ENCODE measurements at regions not wholly inside any gene's neighbourhood (a gene's known extent, or its start where the extent isn't known, plus 50 kb on each side); places are given as distances from the start of the nearest gene placed in this dataset.

DNA sequence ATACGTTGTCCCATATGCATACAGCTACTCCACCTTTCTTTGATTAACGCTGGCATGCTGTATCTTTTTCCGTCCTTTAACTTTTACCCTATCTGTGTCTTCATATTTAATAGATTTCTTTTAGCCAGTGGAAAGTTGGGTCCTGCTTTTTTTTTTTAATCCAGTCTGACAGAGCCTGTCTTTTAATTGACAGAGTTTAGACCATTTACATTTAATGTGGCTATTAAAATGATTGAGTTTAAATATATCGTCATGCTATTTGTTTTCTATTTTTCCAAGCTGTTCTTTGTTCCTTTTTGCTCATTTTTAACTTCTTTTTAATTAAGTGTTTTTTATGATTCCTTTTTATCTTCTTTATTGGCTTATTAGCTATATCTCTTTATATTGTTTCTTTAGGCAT is 217.6 kb upstream of the NEBL start:
- TF ChIP-seq, protein P1, sequence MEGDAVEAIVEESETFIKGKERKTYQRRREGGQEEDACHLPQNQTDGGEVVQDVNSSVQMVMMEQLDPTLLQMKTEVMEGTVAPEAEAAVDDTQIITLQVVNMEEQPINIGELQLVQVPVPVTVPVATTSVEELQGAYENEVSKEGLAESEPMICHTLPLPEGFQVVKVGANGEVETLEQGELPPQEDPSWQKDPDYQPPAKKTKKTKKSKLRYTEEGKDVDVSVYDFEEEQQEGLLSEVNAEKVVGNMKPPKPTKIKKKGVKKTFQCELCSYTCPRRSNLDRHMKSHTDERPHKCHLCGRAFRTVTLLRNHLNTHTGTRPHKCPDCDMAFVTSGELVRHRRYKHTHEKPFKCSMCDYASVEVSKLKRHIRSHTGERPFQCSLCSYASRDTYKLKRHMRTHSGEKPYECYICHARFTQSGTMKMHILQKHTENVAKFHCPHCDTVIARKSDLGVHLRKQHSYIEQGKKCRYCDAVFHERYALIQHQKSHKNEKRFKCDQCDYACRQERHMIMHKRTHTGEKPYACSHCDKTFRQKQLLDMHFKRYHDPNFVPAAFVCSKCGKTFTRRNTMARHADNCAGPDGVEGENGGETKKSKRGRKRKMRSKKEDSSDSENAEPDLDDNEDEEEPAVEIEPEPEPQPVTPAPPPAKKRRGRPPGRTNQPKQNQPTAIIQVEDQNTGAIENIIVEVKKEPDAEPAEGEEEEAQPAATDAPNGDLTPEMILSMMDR (IDR thresholded peaks at IDR 0.05): no peak
- no peak for TF ChIP-seq POLR2A (IDR thresholded peaks at IDR 0.05)
